GM19238 (cell line): ENCODE measurements at regions not wholly inside any gene's neighbourhood (a gene's known extent, or its start where the extent isn't known, plus 50 kb on each side); places are given as distances from the start of the nearest gene placed in this dataset.

Experiments
- DNase-seq: peaks from one replicate; pipeline ENCODE4 v3.0.0; 2011; ENCODE audit warnings: low spot score; ENCODE audit not compliant: insufficient read length

DNA sequence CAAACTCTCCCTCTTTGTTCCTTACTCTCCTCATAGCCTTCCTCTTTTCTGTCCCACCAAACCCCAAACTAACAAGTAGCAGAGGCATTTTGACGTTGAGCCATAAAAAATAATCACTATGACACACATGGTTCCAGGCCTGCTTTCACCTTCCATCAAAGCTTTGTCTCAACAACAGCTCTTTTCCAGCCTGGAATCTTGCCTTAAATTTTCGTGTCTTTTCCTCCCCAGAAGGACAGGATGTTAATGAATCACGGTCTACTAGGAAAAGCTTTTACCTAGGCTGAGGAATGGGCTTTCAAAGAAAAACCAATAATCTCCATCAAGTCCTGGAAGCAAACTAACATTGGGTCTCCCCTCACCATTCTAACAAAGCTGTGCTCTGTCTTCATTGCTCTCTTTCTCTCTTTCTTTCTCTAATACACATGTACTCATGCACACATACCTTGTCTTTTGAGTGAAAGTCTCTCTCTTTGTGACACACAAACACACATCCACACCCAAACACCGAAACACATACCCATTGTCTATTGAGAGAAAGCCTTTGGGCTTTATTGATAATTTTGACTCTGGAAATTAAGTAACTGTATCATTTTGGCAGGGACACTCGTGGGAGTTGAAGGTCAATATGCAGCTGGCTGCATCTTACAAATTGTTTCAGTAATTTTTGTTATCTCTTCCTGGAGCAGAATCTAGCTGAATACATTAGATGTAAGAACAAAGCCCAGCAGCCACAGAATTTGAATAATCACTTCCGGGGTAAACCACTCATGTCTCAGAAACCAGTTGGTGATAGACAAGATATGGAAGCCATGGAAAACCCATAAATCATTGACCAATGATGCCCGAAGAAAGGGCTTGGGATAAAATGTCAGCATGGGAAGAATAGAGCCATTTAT, 107.4 kb upstream of the SLC4A7 start:
- no peak for DNase-seq

DNA sequence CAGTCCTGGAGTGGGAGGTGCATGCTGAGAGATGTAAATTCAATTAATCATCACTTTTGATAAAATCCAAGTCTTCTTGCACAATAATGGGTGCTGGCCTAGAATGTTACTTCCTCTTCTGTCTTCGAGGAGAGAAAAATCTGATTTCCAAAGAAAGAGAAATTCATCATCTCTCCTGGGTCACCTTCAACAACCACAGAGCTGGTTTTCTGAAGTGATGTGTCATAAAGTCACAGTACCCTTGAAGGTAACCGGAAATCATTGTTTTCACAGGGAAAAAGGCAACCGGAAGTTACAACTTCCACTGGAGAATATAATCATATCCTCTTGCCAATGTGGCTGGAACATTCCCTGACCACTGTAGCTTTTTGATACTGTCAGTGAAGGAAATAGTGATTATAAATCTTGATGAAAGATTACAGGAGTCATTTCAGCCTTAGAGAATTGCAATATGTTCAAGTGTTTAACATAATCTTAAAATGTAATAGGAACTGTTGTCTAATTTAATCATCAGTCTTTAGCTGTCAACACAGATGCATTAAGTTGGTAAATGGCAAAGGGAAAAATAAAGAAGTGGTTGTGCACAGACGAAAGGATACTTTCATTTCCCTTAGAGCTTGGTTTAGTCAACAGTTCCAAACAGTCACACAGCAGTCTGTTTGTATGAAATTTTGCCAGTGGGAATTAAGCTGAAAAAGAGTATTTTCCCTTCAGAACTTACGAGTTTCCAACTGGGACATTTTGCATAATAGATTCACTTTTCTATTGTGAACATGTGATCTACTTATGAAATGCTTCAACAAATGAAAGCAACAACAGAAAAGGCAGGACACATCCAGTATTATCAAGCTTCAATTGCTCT, 106.5 kb upstream of the SLC4A7 start:
- DNase-seq = no peak

DNA sequence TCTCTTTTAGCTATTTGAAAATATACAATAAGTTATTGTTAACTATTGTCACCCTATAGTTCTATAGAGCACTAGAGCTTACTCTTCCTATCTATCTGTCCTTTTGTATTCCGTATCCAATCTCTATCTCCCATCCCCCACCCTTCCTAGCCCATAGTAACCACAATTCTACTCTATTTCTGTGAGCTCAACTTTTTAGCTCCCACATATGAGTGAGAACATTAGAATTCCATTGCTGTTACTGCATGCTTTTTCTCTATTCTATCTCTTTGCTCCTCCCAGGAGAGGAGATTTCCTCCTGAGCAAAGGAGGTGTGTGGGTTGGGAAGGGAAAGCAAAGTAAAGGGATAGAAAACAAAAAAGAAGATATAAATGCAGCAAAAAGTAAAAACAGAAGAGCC, 105.6 kb upstream of the SLC4A7 start:
- DNase-seq = no peak

DNA sequence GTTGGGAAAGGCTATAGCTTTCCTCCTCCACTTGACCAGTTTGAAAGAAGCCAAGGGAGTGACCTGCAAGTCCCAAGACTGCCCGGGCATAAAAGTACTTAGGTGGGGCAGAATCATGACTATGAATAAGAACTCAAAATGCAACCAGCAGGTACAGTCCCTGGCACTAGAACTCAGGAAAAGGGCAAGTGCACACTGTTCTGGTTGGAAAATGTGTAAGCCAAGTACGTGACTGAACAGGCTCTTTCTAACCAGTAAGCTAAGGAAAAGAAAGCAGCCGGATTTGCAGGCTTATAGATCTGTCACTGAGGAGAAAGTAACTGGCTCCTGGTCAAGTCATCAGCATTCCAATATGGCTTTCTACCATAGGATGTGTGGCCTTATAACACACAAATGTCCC, 101.2 kb upstream of the SLC4A7 start:
- DNase-seq = no peak

DNA sequence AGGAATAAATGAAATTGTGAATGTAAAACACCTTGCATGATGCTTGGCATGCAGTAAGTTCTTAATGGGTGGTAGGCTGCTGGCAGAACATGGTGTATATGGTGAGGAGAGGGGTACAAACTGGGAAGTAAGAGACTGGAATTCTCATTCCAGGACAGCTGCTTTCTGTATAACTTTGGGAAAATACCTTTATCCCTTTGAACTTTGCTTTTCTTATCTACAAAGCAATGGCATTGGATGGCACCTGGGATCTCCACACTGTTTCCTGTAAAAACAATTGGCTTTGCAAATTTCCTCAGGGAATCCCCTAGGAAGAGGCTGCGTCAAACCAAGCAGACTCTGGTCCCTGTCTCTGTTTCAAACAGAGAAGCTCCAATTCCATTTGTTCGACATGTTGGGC, 100.7 kb upstream of the SLC4A7 start:
- no peak for DNase-seq

DNA sequence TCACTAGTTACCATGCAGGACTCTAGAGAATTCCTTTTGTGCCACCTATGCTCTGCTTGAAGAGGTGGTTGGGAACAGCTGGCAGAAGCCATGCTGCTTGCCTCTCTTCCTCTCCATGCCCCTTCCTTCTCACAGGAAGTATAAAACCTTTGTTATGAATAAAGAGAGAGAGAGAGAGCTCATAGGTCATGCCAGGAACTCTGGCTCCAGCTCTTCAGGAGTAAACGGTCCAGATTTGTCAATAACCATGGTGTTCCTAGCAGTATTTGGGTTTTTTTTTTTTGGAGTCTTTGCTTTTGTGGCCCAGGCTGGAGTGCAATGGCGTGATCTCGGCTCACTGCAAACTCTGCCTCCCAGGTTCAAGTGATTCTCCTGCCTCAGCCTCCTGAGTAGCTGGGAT, 97.7 kb upstream of the SLC4A7 start:
- DNase-seq = no peak

DNA sequence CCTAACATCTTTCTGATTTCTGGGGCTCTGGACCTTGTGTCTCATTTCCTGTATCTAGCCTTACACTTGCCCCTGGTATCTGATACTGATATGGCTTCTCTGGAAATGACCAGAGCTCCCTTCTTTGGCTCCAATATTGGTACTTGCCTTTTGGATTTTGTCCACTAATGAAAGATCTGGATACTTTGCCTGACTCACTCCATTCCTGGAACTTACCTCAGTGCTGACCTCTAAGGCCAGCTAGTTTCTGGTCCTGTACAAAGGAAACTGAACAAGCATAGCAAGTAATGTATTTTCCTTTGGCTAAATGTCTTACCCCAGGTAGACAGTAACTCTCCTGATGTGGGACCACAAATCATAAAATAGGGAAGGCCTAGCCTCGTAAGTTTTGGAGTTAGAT, 93.8 kb upstream of the SLC4A7 start:
- no peak for DNase-seq

DNA sequence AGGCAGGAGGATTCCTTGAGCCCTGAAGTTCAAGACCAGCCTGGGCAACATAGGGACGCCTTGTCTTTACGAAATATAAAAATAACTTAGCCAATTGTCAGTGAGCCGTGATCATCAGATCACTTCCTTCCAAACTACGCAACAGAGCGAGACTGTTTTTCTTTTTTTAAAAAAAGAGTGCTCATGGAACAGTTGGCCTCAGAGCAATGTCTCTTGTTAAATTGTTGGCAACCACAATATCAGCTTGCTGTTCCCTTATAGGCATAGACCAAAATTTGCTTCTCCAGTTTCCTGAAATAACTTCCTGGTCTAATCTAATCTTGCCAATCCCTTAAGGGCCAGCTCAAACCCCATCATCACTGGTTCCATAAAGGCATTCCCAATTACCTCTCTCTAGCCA, 93.3 kb upstream of the SLC4A7 start:
- DNase-seq = no peak

DNA sequence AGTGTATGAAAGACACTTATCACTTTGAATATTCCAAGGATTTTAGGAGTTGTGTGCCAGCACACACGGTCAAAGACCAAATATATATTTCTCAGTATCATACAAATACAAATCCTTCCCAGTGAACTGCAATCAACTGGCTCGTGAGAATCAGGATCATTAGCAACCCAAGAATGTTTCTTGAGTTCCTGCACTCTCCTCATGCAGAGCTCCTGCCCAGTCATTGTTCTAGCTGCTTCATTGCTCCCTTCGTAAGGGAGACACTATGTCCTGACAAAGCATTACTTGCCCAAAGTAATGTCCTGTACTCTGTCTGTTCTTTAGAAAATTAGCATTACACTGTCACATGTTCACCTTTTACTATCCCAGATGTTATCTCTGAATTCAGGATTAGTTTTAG, 92.0 kb upstream of the SLC4A7 start:
- DNase-seq = no peak

DNA sequence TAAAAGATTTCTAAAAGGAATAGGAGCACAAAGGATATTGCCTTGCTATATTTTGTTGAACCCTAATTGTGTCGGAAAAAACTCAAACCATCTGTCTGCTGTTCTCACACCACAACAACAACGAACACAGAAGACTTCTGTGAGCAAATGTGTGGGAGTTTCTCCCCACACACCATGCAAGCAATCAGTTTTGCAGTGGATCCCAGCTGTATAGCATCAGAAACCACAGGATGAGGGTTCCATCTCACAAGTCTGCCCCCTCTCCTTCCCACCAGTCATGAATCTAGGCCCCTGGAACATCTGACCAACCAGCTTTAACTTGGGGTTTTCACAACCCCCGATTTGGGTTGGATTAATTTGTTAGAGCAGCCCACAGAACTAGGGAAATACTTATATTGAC, 91.3 kb upstream of the SLC4A7 start:
- no peak for DNase-seq

DNA sequence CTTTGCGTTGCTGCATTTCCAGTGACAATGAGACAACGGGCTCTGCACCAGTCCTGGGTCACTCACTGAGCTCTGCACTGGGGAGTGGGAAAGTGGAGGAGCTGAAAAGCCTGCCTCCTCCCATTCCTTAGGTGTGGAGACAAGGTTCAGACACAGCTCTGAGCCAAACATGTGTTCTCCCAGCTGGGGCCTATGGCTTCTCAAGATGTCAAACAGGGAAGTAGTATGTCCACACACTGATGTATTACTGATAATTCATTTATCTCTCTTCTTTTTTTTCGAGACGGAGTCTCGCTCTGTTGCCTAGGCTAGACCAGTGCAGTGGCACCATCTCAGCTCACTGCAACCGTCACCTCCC, 90.2 kb upstream of the SLC4A7 start:
- DNase-seq = no peak

DNA sequence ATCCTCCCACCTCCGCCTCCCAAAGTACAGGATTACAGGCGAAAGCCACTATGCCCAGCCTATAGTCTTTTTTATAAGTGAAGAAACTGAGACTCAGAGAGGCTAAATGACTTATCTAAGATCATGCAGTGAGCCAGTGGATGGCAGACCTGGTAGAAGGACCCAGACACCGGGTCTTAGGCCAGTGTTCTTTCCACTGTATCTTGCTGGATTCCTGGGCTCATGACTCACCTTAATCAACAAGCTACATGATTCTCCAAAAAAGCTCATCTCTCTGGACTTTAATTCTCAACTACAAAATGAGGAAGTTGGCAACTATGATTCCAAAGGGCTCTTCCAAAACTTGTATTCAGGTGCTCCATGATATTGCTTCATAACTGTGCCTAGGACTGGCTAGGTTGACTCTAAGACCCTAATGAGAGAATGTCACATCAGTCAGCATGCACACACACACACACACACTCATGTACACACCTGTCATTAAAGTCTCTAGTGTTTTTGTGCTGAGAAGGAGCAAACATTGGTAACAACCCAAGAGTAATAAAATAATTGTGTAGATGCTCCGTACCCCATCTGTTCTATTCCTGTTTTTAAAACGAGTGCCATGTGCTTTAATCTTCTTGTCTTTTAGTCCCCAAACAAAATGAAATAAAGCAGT, 89.7 kb upstream of the SLC4A7 start:
- no peak for DNase-seq

DNA sequence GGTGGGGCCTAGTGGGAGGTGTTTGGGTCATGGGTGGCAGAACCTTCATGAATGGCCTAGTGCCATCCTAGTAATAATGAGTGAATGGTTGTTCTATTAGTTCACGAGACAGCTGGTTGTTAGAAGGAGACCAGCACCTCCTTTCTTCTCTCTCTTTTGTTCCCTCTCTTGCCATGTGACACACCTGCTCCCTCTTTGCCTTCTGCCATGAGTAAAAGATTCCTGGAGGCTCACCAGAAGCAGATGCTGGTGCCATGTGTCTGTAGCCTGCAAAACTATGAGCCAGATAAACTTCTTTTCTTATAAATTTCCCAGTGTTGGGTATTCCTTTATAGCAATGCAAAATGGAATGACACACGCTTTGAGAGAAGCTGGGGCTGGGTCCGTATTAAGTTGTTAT, 89.0 kb upstream of the SLC4A7 start:
- DNase-seq = no peak

DNA sequence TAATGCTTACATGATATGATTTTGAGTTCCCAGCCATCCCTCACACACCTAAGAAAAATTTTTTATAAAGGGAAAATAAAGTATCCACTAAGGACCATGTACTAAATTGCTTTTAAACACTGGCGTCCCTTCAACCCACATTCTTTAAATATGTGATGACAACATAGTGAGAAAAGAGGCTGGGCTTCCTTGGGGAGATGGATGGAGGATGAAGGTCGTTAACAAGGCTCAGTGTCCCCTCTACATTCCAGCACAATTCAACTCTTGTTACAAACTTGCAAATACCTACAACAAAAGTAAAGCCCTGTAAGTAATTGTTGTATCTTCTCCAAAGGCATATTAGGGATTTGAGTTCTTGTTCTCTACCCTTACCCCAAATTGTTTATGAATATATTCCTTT, 87.2 kb upstream of the SLC4A7 start:
- DNase-seq = no peak

DNA sequence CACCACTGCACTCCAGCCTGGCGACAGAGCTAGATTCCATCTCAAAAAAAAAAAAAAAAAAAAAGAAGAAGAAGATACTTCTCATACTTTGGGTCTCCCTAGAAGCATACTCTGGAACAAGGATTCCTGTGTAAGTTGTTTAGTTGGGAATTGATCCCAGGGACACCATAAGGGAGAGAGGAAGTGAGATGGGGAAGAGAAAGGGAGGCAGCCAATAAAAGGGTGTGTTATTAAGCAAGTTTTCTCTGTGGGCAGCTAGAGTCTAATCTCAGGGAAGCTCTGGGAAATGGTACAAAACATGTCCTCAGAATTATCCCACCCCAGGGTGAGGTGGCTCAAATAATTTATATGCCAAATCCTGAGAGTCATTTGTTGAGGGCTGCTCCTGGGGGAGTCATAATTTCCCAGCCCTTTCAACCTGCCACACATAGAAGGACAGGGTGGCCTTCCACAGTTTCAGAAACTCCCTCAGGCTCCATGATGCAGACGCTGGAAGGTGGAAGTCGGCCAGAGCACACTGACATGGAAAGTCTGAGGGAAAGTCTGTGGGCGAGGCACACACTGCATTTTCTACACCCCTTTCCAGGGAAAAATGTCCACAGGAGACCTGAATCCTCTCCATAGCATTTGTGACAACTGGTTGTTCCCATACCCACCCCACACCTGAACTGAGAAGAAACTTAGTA, 86.4 kb upstream of the SLC4A7 start:
- DNase-seq = no peak

DNA sequence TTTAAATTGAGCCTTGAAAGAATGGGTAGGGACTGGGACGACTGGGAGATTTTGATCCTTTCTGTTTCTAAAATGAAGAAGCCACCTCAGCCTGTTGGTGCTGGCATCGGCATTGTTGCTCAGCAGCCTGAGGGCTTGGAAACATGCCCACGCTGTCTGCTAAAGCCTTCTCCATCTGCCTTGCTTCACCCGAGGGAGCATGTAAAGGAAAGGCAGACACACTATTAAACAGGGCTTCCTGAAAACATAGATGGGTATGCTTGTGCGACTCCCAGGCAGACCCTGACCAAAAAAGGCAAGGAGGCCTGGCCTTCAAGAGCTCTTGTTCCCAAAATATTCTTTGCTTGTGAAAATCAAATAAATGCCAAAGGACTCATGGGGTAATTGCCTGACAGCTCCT, 84.2 kb upstream of the SLC4A7 start:
- DNase-seq = no peak

DNA sequence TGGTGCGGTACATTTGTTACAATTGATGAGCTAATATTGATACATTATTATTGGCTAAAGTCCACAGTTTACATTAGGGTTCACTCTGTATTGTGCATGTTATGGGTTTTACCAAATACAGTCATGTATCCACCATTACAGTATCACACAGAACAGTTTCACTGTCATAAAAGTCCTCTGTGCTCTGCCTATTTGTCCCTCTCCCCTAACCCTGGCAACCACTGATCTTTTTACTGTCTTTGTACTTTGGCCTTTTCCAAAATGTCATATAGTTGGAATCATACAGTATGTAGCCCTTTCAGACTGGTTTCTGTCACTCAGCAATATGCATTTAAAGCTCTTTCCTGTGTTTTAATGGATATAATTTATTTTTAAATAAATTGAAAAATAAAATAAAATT, 83.1 kb upstream of the SLC4A7 start:
- no peak for DNase-seq

DNA sequence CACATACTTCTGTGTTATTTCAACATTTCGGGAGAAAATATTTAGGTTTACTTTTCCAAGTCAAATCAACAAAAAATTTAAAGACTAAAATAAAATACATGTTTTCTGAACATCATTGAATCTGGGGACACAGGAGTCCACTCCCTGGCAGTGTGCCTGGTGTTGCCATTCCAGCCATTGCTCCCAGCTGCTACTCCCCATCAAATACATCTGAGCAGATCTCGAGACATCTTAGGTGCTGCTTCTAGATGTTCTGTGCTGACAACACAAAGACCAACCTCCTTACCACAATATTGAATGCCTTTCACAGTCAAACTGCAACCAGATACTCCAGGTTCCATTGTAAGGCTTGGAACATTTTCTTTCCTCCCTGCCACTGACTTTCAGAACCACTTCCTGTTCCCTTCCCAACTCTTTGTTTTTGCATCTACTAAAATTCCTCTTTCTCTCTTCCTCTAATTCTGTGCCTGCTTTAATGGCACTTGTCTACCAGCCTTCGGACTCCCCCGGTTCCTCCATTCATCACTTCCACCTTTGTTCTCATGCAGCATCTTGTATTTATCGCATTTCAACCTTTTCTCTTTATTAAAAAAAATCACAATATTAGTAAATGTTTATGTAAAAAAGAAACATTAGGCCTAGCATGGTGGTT, 81.1 kb upstream of the SLC4A7 start:
- no peak for DNase-seq

DNA sequence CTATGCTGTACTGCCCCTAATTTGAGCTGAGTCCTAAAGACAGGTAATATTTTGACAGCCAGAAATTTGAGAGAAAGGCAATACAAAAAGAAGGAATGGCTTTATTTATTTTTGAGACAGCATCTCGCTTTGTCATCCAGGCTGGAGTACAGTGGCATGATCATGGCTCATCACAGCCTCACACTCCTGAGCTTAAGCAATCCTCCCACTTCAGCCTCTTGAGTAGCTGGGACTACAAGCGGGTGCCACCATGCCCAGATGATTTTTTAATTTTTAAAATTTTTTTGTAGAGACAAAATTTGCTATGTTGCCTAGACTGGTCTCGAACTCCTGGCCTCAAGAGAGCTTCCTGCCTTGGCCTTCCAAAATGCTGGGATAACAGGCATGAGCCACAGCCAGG, 77.4 kb upstream of the SLC4A7 start:
- DNase-seq = no peak

DNA sequence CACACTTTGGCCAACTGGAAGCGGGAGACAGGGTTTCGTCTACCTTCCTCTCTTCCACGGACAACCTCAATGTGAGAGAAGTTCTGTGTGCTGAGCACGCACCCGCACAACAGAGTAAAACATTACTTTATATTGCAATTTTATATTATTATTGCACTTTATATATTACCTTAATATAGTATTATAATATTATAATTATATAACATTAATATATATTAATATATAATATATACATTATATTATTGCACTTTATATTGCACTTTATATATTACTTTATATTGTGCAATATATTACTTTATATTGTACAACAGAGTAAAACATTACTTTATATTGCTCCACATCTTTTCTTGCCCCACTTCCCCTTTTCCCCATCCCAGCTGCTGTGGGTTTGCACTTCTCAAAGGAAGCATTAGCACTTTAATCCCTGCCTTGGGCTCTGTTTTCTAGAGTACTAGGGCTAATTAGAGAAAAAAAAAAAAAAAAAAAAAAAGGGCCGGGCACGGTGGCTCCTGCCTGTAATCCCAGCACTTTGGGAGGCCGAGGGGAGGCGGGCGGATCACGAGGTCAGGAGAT, 76.4 kb upstream of the SLC4A7 start:
- DNase-seq = no peak

DNA sequence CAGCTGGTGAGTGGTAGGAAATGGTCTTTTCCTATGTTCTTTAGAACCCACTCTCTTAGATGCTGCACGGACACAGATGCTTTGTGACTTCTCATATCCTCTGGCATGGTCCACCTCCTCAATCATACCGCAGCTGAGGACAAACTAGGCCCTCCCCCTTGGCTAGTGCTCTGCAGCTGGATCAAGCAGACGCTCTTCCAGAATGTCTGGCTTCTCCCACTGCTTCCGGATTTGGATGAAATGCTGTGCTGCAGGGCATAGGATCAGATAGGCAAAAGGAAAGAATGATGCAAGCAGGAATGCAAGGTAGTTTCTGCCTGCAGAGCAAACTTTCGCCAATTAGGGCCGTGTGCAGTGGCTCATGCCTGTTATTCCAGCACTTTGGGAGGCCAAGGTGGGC, 75.7 kb upstream of the SLC4A7 start:
- no peak for DNase-seq
